Common myeloid progenitor, CD34-positive (primary cell): ENCODE measurements at regions not wholly inside any gene's neighbourhood (a gene's known extent, or its start where the extent isn't known, plus 50 kb on each side); places are given as distances from the start of the nearest gene placed in this dataset.
A peak's percentile ranks its signal among the peaks of the same experiment; 100 is the strongest.

Experiments
- CTCF ChIA-PET: fragments of 350-600 bp; sonication (Branson Sonifier 250); formaldehyde crosslinking; loops from one replicate; lab custom pipeline; 2021; ENCODE audit warnings: antibody characterized with exemption; lab: Charles Lee
- POLR2A ChIA-PET: fragments of 350-600 bp; sonication (Branson Sonifier 250); formaldehyde crosslinking; loops from one replicate; lab custom pipeline; 2021; ENCODE audit warnings: antibody characterized with exemption; lab: Charles Lee
- DNase-seq, 3 donors: peaks; one replicate each; pipeline versions ENCODE4 v3.0.0 to v3.0.0-alpha.2; 2013
- H3K27ac ChIP-seq, 2 experiments: 1 replicate in 1 of 2; 2 replicates in 1 of 2; pipeline ENCODE4 v1.7.0; 2013; ENCODE audit warnings: inconsistent platforms in 2 of 2, low read length in 2 of 2, mild to moderate bottlenecking in 2 of 2, low read depth in 1 of 2, moderate library complexity in 1 of 2; ENCODE audit not compliant: severe bottlenecking in 2 of 2, insufficient read depth in 1 of 2, poor library complexity in 1 of 2
- H3K27me3 ChIP-seq, 5 experiments: replicated peaks in 2 of 5; 1 replicate in 3 of 5; 2 replicates in 2 of 5; pipeline versions ENCODE4 v1.6.1 to v1.7.0; 2013; ENCODE audit warnings: low read length in 4 of 5, mild to moderate bottlenecking in 2 of 5, moderate library complexity in 2 of 5, inconsistent platforms in 1 of 5; ENCODE audit not compliant: insufficient read depth in 5 of 5, control insufficient read depth in 4 of 5
- H3K36me3 ChIP-seq, 4 experiments: 1 replicate in 2 of 4; 2 replicates in 2 of 4; pipeline versions ENCODE4 v1.6.1 to v1.7.0; 2013; ENCODE audit warnings: low read length in 3 of 4, control low read depth in 1 of 4, mild to moderate bottlenecking in 1 of 4; ENCODE audit not compliant: control insufficient read depth in 4 of 4, insufficient read depth in 4 of 4
- H3K4me1 ChIP-seq, 4 experiments: 1 replicate in 3 of 4; 2 replicates in 1 of 4; pipeline versions ENCODE4 v1.6.1 to v1.7.1; 2013; ENCODE audit warnings: low read length in 3 of 4, mild to moderate bottlenecking in 3 of 4, control low read depth in 1 of 4, inconsistent platforms in 1 of 4, moderate library complexity in 1 of 4; ENCODE audit not compliant: control insufficient read depth in 4 of 4, insufficient read depth in 4 of 4; ENCODE audit errors: control extremely low read depth in 1 of 4
- H3K4me3 ChIP-seq, 7 experiments: 1 replicate in 4 of 7; 2 replicates in 3 of 7; pipeline versions ENCODE4 v1.5.1 to v1.7.0; 2013; ENCODE audit warnings: mild to moderate bottlenecking in 7 of 7, low read length in 6 of 7, moderate library complexity in 6 of 7, inconsistent platforms in 2 of 7, low read depth in 2 of 7, control low read depth in 1 of 7; ENCODE audit not compliant: insufficient read depth in 4 of 7, control insufficient read depth in 1 of 7; ENCODE audit errors: extremely low read depth in 1 of 7
- H3K9me3 ChIP-seq, 5 experiments: 1 replicate in 4 of 5; 2 replicates in 1 of 5; pipeline versions ENCODE4 v1.6.1 to v1.7.1; 2013; ENCODE audit warnings: low read length in 4 of 5, mild to moderate bottlenecking in 2 of 5, inconsistent platforms in 1 of 5, low read depth in 1 of 5, moderate library complexity in 1 of 5; ENCODE audit not compliant: control insufficient read depth in 4 of 5, insufficient read depth in 2 of 5; ENCODE audit errors: control extremely low read depth in 1 of 5
- WGBS: methylation state at CpG from one replicate; pipeline ENCODE4 v1.1.5; 2013; ENCODE audit not compliant: insufficient coverage; 5-methylcytosine and 5-hydroxymethylcytosine counted together

DNA sequence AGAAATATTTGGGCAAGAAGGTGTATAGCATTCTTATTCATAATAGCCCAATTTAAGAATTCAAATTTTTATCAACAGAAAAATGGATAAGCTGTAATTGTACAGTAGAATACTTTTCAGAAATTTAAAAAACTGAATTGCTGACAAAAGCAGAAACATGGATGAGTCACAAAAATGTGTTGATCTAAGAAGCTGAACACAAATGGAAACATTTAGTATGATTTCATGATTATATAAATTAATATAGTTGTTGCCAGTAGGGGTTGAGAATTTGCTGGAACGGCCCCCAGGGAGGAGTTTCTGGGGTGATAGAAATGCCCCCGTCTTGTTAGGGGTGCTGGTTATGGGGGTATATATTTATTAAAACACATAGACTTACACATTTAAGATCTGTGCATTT is 179.1 kb downstream of the KLF6 start:
- no peak for DNase-seq
- H3K4me3 ChIP-seq, result no peak overlapping the region
- ChIA-PET POLR2A (no interaction called here), CTCF (no interaction called here)
- WGBS, result no CpG with 5 or more reads among the region's 2 CpGs
- no peak overlapping the region for H3K27ac ChIP-seq
- no peaks in the 10 kb centered on the region for H3K4me1 ChIP-seq
- no peaks in the 10 kb centered on the region for H3K36me3 ChIP-seq
- no peaks in the 10 kb centered on the region for H3K27me3 ChIP-seq
- H3K9me3 ChIP-seq, result peaks cover 0 to 8% (median 4%) of the 10 kb centered on the region in 5 experiments

DNA sequence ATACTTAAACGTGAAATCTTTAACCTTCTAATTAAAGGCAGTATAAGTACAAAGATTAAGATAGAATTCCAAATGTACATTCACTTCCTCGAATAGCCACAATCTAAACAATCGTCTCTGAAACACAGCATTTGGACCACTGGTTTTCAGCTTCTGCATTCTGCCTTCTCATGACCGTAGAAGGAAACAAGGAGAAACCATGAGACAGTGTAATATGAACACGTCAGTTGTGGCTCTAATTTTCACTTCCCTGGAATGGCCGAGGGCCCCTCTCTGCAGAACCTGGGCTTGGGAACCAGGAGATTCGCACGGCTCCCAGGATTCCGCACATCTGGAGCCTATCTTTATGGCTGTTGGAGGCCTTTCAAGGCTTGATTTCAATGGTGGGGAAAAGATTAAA is 189.3 kb downstream of the KLF6 start:
- Histone ChIP-seq H3K4me1 (no peaks in the 10 kb centered on the region), H3K27me3 (peaks cover 0 to under 1% (median 0%) of the 10 kb centered on the region in 5 experiments), H3K27ac (no peak overlapping the region), H3K36me3 (no peaks in the 10 kb centered on the region), H3K9me3 (no peaks in the 10 kb centered on the region), H3K4me3 (no peak overlapping the region)
- no peak for DNase-seq
- CTCF ChIA-PET, result no interaction called here
- 100% methylated on average over 4 of the region's 9 CpGs for WGBS
- POLR2A ChIA-PET, result no interaction called here

DNA sequence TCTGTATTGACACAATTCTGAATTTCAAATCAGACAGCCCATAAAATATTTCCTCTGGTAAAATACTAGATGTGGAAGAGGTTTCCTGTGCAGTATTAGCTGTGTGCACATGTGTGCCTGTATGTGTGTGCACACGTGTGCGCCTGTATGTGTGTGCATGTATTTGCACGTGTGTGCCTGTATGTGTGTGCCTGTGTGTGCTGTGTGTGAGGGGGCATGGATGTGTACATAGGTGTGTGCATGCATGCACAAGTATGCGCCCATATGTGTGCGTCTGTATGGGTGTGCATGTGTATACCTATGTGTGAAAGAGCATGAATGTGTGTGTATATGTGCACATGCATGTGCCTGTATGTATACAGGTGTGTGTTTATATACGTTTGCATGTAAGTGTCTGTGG is 191.4 kb downstream of the KLF6 start:
- Histone ChIP-seq H3K27ac (no peak overlapping the region), H3K36me3 (no peaks in the 10 kb centered on the region), H3K4me3 (no peak overlapping the region), H3K27me3 (peaks cover 0 to 2% (median 0%) of the 10 kb centered on the region in 5 experiments), H3K4me1 (no peaks in the 10 kb centered on the region), H3K9me3 (no peaks in the 10 kb centered on the region)
- DNase-seq, result no peak
- 92% methylated on average over 6 of the region's 6 CpGs for WGBS
- ChIA-PET POLR2A (no interaction called here), CTCF (no interaction called here)

DNA sequence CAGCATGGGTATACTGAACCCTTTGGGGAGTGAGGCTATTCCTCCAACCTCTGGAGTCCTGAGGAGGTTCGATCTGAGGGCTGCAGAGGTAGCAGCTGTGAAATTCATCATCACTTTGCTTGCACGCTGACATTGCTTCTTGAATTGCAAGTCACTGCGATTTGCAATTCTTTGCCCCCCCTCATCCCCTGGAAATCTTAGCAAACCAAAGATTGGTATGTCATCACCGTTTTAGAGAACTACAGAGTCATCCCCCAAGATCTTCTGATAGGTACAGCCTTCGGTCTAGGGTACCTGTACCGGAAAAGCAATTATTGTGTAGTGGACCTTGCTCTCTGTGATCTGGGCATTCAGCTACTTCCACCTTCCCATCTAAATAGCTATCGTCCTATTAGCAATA is 192.6 kb downstream of the KLF6 start:
- H3K9me3 ChIP-seq, result no peaks in the 10 kb centered on the region
- no peak overlapping the region for H3K4me3 ChIP-seq
- CTCF ChIA-PET, result no interaction called here
- H3K27me3 ChIP-seq, result peaks cover 0 to 2% (median 0%) of the 10 kb centered on the region in 5 experiments
- DNase-seq, result peak in 2 of 3 donors; percentile 2 to 7
- no peak overlapping the region for H3K27ac ChIP-seq
- no peaks in the 10 kb centered on the region for H3K4me1 ChIP-seq
- 87% methylated on average over 6 of the region's 7 CpGs for WGBS
- POLR2A ChIA-PET, result no interaction called here
- no peaks in the 10 kb centered on the region for H3K36me3 ChIP-seq

DNA sequence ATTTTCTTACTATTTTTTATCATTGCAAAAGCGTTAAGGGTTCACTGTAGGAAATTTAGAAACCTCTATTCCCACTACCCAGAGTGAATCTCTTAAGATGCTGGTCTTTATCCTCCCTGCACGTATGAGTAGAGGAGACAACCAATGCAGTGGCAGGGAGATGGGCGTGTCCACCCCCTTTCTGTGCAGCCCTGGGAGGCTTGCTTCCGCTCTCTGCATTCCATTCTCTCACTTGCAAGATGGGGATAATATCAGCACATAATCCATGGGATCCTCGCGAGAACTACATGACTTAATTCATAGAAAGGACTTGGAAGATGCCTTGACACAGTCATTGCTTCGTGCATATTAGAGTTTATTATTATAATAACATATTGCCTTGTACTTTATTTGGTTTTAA is 196.2 kb downstream of the KLF6 start:
- POLR2A ChIA-PET, result no interaction called here
- Histone ChIP-seq H3K36me3 (no peaks in the 10 kb centered on the region), H3K27me3 (peaks cover 0 to 2% (median 0%) of the 10 kb centered on the region in 5 experiments), H3K4me3 (no peak overlapping the region), H3K9me3 (no peaks in the 10 kb centered on the region), H3K4me1 (no peaks in the 10 kb centered on the region), H3K27ac (no peak overlapping the region)
- 100% methylated on average over 3 of the region's 7 CpGs for WGBS
- CTCF ChIA-PET, result no interaction called here
- DNase-seq, result no peak

DNA sequence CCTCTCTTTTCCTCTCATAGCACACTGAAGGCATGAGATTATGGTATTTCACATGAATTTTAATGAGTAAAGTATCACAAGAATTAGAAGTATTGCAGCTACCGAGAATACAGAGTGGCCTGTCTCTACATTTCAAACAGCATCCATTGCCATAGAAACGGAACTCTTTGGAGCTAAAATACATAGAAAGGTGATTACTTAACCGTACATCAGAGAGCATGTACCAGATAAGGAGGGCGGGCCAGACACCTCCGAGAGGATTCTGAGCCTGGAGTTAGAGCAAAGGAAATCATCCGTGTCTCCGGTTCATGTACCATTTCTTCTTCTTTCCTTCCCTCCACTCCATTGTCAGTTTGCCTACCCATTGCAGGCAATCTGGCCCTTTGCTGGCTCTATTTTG is 196.7 kb downstream of the KLF6 start:
- Histone ChIP-seq H3K36me3 (no peaks in the 10 kb centered on the region), H3K4me1 (no peaks in the 10 kb centered on the region), H3K9me3 (no peaks in the 10 kb centered on the region), H3K27me3 (peaks cover 0 to 2% (median 0%) of the 10 kb centered on the region in 5 experiments), H3K4me3 (no peak overlapping the region), H3K27ac (no peak overlapping the region)
- ChIA-PET POLR2A (no interaction called here), CTCF (no interaction called here)
- 95% methylated on average over 4 of the region's 7 CpGs for WGBS
- DNase-seq, result no peak

DNA sequence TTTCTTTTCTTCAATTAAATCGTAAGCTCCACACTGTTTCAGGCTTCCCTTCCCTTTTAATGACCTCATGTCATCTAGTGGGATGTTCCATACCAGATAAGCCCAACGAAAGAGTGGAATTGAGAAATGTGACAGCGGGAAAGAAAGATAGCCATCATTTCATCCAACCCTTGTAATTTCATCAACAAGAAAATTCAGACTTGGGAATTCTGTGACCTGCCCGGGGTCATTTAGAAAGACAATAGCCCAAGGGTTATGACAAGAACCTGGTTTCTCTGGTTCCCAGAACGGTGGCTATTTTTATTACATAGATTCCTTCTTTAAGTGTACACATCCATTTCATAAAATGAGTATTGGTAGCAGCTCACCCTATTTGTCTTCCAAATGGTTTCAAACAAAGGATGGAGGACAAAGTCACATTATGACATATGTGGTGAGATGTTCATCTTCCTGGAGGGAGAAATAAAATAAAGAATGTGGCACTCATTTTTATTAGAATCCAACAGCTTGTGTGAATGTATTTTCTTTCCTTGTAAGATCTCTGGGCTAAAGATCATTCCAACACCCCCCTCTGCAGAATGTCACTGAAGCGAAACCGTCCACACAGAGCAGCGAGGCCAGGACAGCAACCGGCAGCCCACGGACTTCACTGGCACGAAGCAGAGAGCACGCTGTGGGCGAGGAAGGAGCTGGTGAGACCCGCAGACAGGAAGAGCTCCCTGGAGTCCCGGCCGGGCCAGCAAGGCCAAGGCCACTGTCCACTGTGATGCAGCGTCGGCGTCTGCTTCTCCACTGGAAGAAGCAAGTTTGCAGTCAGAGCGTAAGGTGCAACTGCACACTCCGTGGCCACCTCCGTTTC is 199.9 kb downstream of the KLF6 start:
- Histone ChIP-seq H3K9me3 (no peaks in the 10 kb centered on the region), H3K36me3 (no peaks in the 10 kb centered on the region), H3K27ac (no peak overlapping the region), H3K4me3 (no peak overlapping the region), H3K27me3 (no peaks in the 10 kb centered on the region), H3K4me1 (no peaks in the 10 kb centered on the region)
- 97% methylated on average over 19 of the region's 22 CpGs for WGBS
- POLR2A ChIA-PET, result no interaction called here
- CTCF ChIA-PET, result no interaction called here
- no peak for DNase-seq
